Progenitor cell of endocrine pancreas (in vitro differentiated cells): ENCODE measurements at regions not wholly inside any gene's neighbourhood (a gene's known extent, or its start where the extent isn't known, plus 50 kb on each side); places are given as distances from the start of the nearest gene placed in this dataset.

ENCODE experiments used
- DNase-seq: peaks from one replicate; pipeline ENCODE4 v3.0.0; 2021; ENCODE audit warnings: low spot score; ENCODE audit not compliant: unreplicated experiment
- H3K27ac Mint-ChIP-seq: 2 replicates; pipeline ENCODE4 v1.8.0; 2021; ENCODE audit warnings: mild to moderate bottlenecking, moderate library complexity, mixed read lengths
- H3K27me3 Mint-ChIP-seq: 2 replicates; pipeline ENCODE4 v1.8.0; 2021; ENCODE audit warnings: mixed read lengths
- H3K36me3 Mint-ChIP-seq: 2 replicates; pipeline ENCODE4 v1.8.0; 2022; ENCODE audit warnings: mixed read lengths; ENCODE audit not compliant: insufficient read depth
- H3K4me1 Mint-ChIP-seq: 2 replicates; pipeline ENCODE4 v1.8.0; 2021; ENCODE audit warnings: low read depth, mixed read lengths
- H3K4me3 Mint-ChIP-seq: 2 replicates; pipeline ENCODE4 v1.8.0; 2021; ENCODE audit warnings: low read depth, mild to moderate bottlenecking, moderate library complexity, mixed read lengths
- H3K9me3 Mint-ChIP-seq: 2 replicates; pipeline ENCODE4 v1.8.0; 2021; ENCODE audit warnings: low read depth, mixed read lengths
- TF ChIP-seq, protein P1 (sequence below): fragments of 200-600 bp; sonication (generic); IDR thresholded peaks from one replicate; pipeline ENCODE4 v1.5.0; 2021; ENCODE audit warnings: antibody characterized with exemption, mild to moderate bottlenecking; ENCODE audit not compliant: unreplicated experiment

DNA sequence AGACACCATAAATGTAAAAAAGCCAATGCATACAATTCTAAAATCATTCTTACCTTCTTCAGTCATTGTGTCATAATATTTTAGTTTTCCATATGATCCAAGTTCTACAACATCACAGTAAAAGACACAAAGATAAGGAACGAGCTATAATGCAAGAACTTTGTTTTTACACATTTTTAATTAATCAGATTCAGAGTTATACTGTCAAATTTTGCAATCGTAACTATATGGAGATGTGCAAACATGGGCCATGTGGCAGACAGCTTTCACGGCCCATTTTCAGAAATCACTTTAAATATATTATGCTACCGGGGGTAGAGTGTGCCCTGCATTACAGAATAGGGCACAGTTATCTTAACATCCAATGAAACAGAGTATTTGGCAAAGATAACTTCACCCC, 188.4 kb downstream of the ACER2 start:
- TF ChIP-seq, protein P1, sequence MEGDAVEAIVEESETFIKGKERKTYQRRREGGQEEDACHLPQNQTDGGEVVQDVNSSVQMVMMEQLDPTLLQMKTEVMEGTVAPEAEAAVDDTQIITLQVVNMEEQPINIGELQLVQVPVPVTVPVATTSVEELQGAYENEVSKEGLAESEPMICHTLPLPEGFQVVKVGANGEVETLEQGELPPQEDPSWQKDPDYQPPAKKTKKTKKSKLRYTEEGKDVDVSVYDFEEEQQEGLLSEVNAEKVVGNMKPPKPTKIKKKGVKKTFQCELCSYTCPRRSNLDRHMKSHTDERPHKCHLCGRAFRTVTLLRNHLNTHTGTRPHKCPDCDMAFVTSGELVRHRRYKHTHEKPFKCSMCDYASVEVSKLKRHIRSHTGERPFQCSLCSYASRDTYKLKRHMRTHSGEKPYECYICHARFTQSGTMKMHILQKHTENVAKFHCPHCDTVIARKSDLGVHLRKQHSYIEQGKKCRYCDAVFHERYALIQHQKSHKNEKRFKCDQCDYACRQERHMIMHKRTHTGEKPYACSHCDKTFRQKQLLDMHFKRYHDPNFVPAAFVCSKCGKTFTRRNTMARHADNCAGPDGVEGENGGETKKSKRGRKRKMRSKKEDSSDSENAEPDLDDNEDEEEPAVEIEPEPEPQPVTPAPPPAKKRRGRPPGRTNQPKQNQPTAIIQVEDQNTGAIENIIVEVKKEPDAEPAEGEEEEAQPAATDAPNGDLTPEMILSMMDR: no peak
- H3K27me3 Mint-ChIP-seq: no peaks in the 10 kb centered on the region
- no peaks in the 10 kb centered on the region for H3K36me3 Mint-ChIP-seq
- H3K27ac Mint-ChIP-seq: no peak overlapping the region
- no peaks in the 10 kb centered on the region for H3K9me3 Mint-ChIP-seq
- DNase-seq: no peak
- H3K4me1 Mint-ChIP-seq: peaks cover 3% of the 10 kb centered on the region
- H3K4me3 Mint-ChIP-seq: no peak overlapping the region

DNA sequence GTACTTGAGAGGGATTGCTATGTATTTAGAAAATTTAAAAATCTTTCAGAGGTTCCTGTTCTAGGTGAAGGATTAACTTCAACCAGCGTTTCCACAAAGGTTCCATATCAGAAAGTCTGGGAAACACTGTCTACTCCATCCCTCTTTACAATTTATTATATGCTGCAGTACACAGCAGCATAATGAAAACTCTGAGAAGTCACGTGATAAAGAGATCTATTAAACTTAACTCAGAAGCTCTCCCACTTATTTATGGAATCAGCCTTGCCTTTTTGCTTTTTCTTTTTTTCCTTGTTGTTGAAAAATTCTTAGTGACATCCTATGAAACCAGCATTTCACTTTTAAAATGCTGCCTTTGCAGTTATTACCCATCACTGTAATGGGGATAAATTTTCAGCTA, 186.2 kb downstream of the ACER2 start:
- Mint-ChIP-seq H3K27ac (no peak overlapping the region), H3K36me3 (no peaks in the 10 kb centered on the region)

DNA sequence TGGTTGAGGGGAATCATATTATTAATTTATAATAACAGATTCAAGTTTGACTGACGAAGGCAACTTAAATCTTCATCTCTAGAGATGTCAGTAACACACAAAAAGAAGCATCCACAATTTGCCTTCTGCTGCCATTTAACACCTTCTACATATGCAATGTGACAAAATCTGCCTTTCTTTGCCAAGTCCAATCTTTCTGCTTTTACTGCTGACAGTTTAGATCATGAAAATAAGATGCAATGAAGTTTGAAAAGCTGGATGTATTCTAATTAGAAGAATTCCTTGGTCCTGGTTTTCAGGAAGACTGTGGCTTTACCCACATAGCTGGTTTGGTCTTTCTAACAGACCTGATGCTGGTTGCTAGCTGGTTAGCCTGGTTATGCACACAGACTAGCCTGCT, 178.9 kb downstream of the ACER2 start:
- no peak for DNase-seq
- Mint-ChIP-seq H3K36me3 (no peaks in the 10 kb centered on the region), H3K9me3 (peaks cover 4% of the 10 kb centered on the region), H3K4me1 (no peaks in the 10 kb centered on the region), H3K4me3 (no peak overlapping the region), H3K27me3 (no peaks in the 10 kb centered on the region), H3K27ac (no peak overlapping the region)
- TF ChIP-seq, protein P1: no peak

More for the DNA sequence above, 186.2 kb downstream of the ACER2 start:
- TF ChIP-seq, protein P1: no peak
- H3K4me1 Mint-ChIP-seq: peaks cover 3% of the 10 kb centered on the region
- no peak for DNase-seq
- no peaks in the 10 kb centered on the region for H3K9me3 Mint-ChIP-seq
- no peak overlapping the region for H3K4me3 Mint-ChIP-seq
- H3K27me3 Mint-ChIP-seq: no peaks in the 10 kb centered on the region

DNA sequence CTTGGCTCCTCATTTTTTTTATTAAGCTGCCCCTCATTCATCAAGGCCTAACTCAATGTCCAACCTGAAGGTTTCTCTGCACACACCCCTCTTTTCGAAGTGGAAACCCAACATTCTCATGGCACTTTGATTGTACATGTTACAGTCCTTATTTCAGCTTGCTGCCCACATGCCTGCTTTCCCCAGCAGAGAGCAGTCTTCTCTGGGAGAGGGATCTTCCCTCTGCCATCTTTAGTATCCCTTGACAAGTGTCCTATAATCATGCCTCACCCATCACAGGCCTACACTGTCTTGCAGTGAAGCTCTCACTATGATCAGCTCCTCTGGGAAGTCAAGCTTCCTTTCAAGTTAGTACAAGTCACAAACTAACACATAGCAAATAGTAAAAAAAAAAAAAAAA, 175.1 kb downstream of the ACER2 start:
- Mint-ChIP-seq H3K27ac (no peak overlapping the region), H3K4me1 (no peaks in the 10 kb centered on the region), H3K4me3 (no peak overlapping the region), H3K9me3 (peaks cover 4% of the 10 kb centered on the region), H3K27me3 (no peaks in the 10 kb centered on the region), H3K36me3 (no peaks in the 10 kb centered on the region)
- DNase-seq: no peak
- TF ChIP-seq, protein P1: no peak

DNA sequence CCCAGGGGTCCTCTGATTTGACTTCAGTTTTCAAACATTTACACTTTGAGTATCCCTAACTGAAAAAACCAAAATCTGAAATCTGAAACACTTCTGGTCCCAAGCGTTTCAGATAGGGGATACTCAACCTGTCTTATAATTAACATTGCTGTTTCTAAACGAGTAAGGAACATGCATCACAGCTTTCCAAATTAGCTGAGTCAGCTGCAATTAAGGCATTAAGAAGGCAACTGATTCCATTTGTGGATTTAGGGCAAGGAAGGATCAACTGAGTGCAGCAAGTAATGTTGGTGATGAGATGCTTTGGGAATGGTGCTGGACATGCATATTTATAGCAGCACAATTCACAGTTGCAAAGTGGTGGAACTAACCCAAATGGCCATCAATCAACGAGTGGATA, 168.6 kb downstream of the ACER2 start:
- no peaks in the 10 kb centered on the region for H3K36me3 Mint-ChIP-seq
- TF ChIP-seq, protein P1: no peak
- H3K4me3 Mint-ChIP-seq: no peak overlapping the region
- H3K27me3 Mint-ChIP-seq: no peaks in the 10 kb centered on the region
- DNase-seq: no peak
- H3K4me1 Mint-ChIP-seq: no peaks in the 10 kb centered on the region
- H3K9me3 Mint-ChIP-seq: no peaks in the 10 kb centered on the region
- H3K27ac Mint-ChIP-seq: no peak overlapping the region
